ENCODE measurements at regions not wholly inside any gene's neighbourhood (a gene's known extent, or its start where the extent isn't known, plus 50 kb on each side); places are given as distances from the start of the nearest gene placed in this dataset.
A peak's percentile ranks its signal among the peaks of the same experiment; 100 is the strongest.

- TF ChIP-seq FOSL1 (IDR thresholded peaks at IDR 0.05; ENCODE audit: low read depth), result no peak
- TF ChIP-seq CBX3 (IDR thresholded peaks at IDR 0.05; ENCODE audit: low read depth), result no peak
- TF ChIP-seq JUND (IDR thresholded peaks at IDR 0.05), result no peak
- no peak for TF ChIP-seq ELF1 (IDR thresholded peaks at IDR 0.05; ENCODE audit: borderline replicate concordance, low read depth)
- no peak for TF ChIP-seq EGR1 (IDR thresholded peaks at IDR 0.05; ENCODE audit: low read depth)
Measured at GRCh38 chr7:46687203-46687602, 766.1 kb upstream of the IGFBP3 start (continued).

GRCh38 chr7:46685051-46685450, 764.0 kb upstream of the IGFBP3 start:
- H3K4me1 ChIP-seq (ENCODE audit: control insufficient read depth in 1 of 2, insufficient read depth in 2 of 2, low read length in 2 of 2), result no peaks in the 10 kb centered on the region
- H2AFZ ChIP-seq (ENCODE audit: low read depth, low read length, poor library complexity, severe bottlenecking), result no peak overlapping the region
- peak; percentile 63 for TF ChIP-seq RAD21 (IDR thresholded peaks at IDR 0.05; ENCODE audit: low read depth)
- TF ChIP-seq CTCF (IDR thresholded peaks at IDR 0.05 in 2 of 3, conservative IDR thresholded peaks at IDR 0.05 in 1 of 3; ENCODE audit: borderline replicate concordance in 1 of 3, insufficient read depth in 1 of 3, low read depth in 2 of 3, low read length in 2 of 3), result peak in 2 of 3 experiments; percentile 40 to 43; a peak in 4 of 6 replicates
- TF ChIP-seq SP1 (IDR thresholded peaks at IDR 0.05; ENCODE audit: low read depth), result no peak
- BruUV-seq (replicated peaks), result no TSS peak
- no peak overlapping the region for H3K4me3 ChIP-seq (replicated peaks in 1 of 2; ENCODE audit: low read depth in 1 of 2, low read length in 2 of 2)
- H3K9me3 ChIP-seq (ENCODE audit: control insufficient read depth in 1 of 2, insufficient read depth in 1 of 2, low read depth in 1 of 2, low read length in 2 of 2), result no peaks in the 10 kb centered on the region
- no peaks in the 10 kb centered on the region for H3K79me2 ChIP-seq (ENCODE audit: insufficient read depth, low read length)
- no peak overlapping the region for H3K9ac ChIP-seq (ENCODE audit: low read length)
- ATAC-seq (peak; percentile 63), DNase-seq (ENCODE audit: low read depth, low spot score) (no peak)
- H3K27ac ChIP-seq (ENCODE audit: low read depth, low read length), result no peak overlapping the region
- H3K36me3 ChIP-seq (ENCODE audit: control insufficient read depth in 1 of 2, insufficient read depth in 2 of 2, low read length in 2 of 2), result no peaks in the 10 kb centered on the region
- intact Hi-C loops (cut with micrococcal nuclease), result loop anchor here (1.0 kb wide), 1 partner anchor 403 kb away; no protein-coding TSS in a partner anchor
- POLR2A ChIA-PET, result no interaction called here
- H3K4me2 ChIP-seq (ENCODE audit: low read length), result no peak overlapping the region
- H3K9me2 ChIP-seq (ENCODE audit: insufficient read depth), result no peaks in the 10 kb centered on the region
- CTCF ChIA-PET, result no interaction called here
- H4K20me1 ChIP-seq (ENCODE audit: insufficient read depth), result no peaks in the 10 kb centered on the region
- no peaks in the 10 kb centered on the region for H3K27me3 ChIP-seq (ENCODE audit: insufficient read depth, low read length)
- RAD21 ChIA-PET (ENCODE audit: low non-redundant PET in 1 of 2, low total read pairs in 2 of 2, uncharacterized antibody in 2 of 2, unreplicated experiment in 2 of 2), result no interaction called here
